ENCODE measurements at regions not wholly inside any gene's neighbourhood (a gene's known extent, or its start where the extent isn't known, plus 50 kb on each side); places are given as distances from the start of the nearest gene placed in this dataset.

GRCh38 chr13:48583859-48584311, 51.0 kb upstream of the RCBTB2 start:
- TF ChIP-seq JUND (IDR thresholded peaks at IDR 0.05; ENCODE audit: low read depth, low read length) (no peak), CTCF (IDR thresholded peaks at IDR 0.05 in 2 of 3, conservative IDR thresholded peaks at IDR 0.05 in 1 of 3; ENCODE audit: control insufficient read depth in 2 of 3, extremely low read depth in 1 of 3, insufficient read depth in 1 of 3, low read depth in 3 of 3, low read length in 3 of 3) (no peak), CREB1 (IDR thresholded peaks at IDR 0.05; ENCODE audit: low read depth) (no peak), RFX5 (IDR thresholded peaks at IDR 0.05; ENCODE audit: low read depth, low read length) (no peak), EZH2 (IDR thresholded peaks at IDR 0.05; ENCODE audit: borderline replicate concordance, control insufficient read depth, low read depth, low read length) (no peak), ZNF384 (IDR thresholded peaks at IDR 0.05; ENCODE audit: borderline replicate concordance, low read depth, low read length) (no peak), POLR2AphosphoS2 (IDR thresholded peaks at IDR 0.05; ENCODE audit: low read depth, low read length) (no peak), ESRRA (IDR thresholded peaks at IDR 0.05; ENCODE audit: low read length) (no peak), RAD21 (IDR thresholded peaks at IDR 0.05; ENCODE audit: insufficient read depth, low read depth, low read length) (no peak), HDGF (IDR thresholded peaks at IDR 0.05) (no peak), SP1 (IDR thresholded peaks at IDR 0.05; ENCODE audit: low read depth, low read length) (no peak), FOXM1 (IDR thresholded peaks at IDR 0.05; ENCODE audit: low read depth, low read length) (no peak)
- TF ChIP-seq, protein P1, sequence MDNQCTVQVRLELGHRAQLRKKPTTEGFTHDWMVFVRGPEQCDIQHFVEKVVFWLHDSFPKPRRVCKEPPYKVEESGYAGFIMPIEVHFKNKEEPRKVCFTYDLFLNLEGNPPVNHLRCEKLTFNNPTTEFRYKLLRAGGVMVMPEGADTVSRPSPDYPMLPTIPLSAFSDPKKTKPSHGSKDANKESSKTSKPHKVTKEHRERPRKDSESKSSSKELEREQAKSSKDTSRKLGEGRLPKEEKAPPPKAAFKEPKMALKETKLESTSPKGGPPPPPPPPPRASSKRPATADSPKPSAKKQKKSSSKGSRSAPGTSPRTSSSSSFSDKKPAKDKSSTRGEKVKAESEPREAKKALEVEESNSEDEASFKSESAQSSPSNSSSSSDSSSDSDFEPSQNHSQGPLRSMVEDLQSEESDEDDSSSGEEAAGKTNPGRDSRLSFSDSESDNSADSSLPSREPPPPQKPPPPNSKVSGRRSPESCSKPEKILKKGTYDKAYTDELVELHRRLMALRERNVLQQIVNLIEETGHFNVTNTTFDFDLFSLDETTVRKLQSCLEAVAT (IDR thresholded peaks at IDR 0.05) = no peak
